PC-3 (cell line): ENCODE measurements at regions not wholly inside any gene's neighbourhood (a gene's known extent, or its start where the extent isn't known, plus 50 kb on each side); places are given as distances from the start of the nearest gene placed in this dataset.

Experiments used
- CTCF ChIP-seq: fragments of 300-600 bp; sonication (generic); conservative IDR thresholded peaks from 2 replicates; pipeline ENCODE4 v1.5.1; 2017; ENCODE audit warnings: antibody characterized with exemption, low read depth, mild to moderate bottlenecking, low read length
- EZH2 ChIP-seq: fragments of 300-600 bp; sonication (generic); IDR thresholded peaks from one replicate; pipeline ENCODE4 v1.6.1; 2017; ENCODE audit warnings: antibody characterized with exemption, mild to moderate bottlenecking, low read length; ENCODE audit not compliant: unreplicated experiment
- EZH2phosphoT487 ChIP-seq: fragments of 300-600 bp; sonication (generic); IDR thresholded peaks from 2 replicates; pipeline ENCODE4 v1.6.1; 2018; ENCODE audit warnings: mild to moderate bottlenecking, antibody characterized with exemption, low read length, borderline replicate concordance

- no peak for TF ChIP-seq CTCF
- TF ChIP-seq EZH2: no peak
- TF ChIP-seq EZH2phosphoT487: no peak
These were observed 141.6 kb downstream of the CYP26A1 start for GRCh38 chr10:93215312-93215711.
